Mesenchymal stem cell (in vitro differentiated cells and primary cell): ENCODE measurements at regions not wholly inside any gene's neighbourhood (a gene's known extent, or its start where the extent isn't known, plus 50 kb on each side); places are given as distances from the start of the nearest gene placed in this dataset.

Source experiments
- DNase-seq: peaks from one replicate; pipeline ENCODE4 v3.0.0-alpha.2; 2013
- H2AFZ ChIP-seq: one replicate; pipeline ENCODE4 v1.6.1; 2013; ENCODE audit warnings: low read depth, mild to moderate bottlenecking, control low read depth, inconsistent platforms, low read length, moderate library complexity
- H2AK5ac ChIP-seq: 2 replicates; pipeline ENCODE4 v1.6.1; 2013; ENCODE audit warnings: low read length, moderate library complexity, mild to moderate bottlenecking, inconsistent platforms; ENCODE audit not compliant: severe bottlenecking
- H2BK120ac ChIP-seq: one replicate; pipeline ENCODE4 v1.6.1; 2013; ENCODE audit warnings: low read depth, mild to moderate bottlenecking, inconsistent platforms, low read length, moderate library complexity
- H2BK12ac ChIP-seq, 2 experiments: one replicate each; pipeline ENCODE4 v1.6.1; 2013; ENCODE audit warnings: inconsistent platforms in 2 of 2, low read length in 2 of 2, mild to moderate bottlenecking in 2 of 2, moderate library complexity in 2 of 2, control low read depth in 1 of 2
- H2BK15ac ChIP-seq: one replicate; pipeline ENCODE4 v1.6.1; 2013; ENCODE audit warnings: mild to moderate bottlenecking, low read depth, inconsistent platforms; ENCODE audit not compliant: poor library complexity, severe bottlenecking
- H2BK5ac ChIP-seq: 2 replicates; pipeline ENCODE4 v1.6.1; 2013; ENCODE audit warnings: low read depth, mild to moderate bottlenecking, low read length, control low read depth, inconsistent platforms; ENCODE audit not compliant: poor library complexity, severe bottlenecking
- H3K14ac ChIP-seq, 2 experiments: one replicate each; pipeline ENCODE4 v1.6.1; 2013; ENCODE audit warnings: inconsistent platforms in 2 of 2, low read length in 2 of 2, control low read depth in 1 of 2, mild to moderate bottlenecking in 1 of 2, moderate library complexity in 1 of 2
- H3K18ac ChIP-seq, 2 experiments: one replicate each; pipeline ENCODE4 v1.6.1; 2013; ENCODE audit warnings: inconsistent platforms in 2 of 2, low read length in 2 of 2, control low read depth in 1 of 2, low read depth in 1 of 2, mild to moderate bottlenecking in 1 of 2
- H3K23ac ChIP-seq, 2 experiments: one replicate each; pipeline ENCODE4 v1.6.1; 2013; ENCODE audit warnings: inconsistent platforms in 2 of 2, low read length in 2 of 2, mild to moderate bottlenecking in 2 of 2, moderate library complexity in 2 of 2, control low read depth in 1 of 2
- H3K27ac ChIP-seq: 2 replicates; pipeline ENCODE4 v1.5.1; 2013; ENCODE audit warnings: mild to moderate bottlenecking, moderate library complexity, low read length, control low read depth, inconsistent platforms; ENCODE audit not compliant: poor library complexity, severe bottlenecking
- H3K27me3 ChIP-seq, 2 experiments: 2 replicates each; pipeline versions ENCODE4 v1.6.1 to v1.7.0; 2013; ENCODE audit warnings: low read length in 2 of 2, mild to moderate bottlenecking in 2 of 2, moderate library complexity in 2 of 2, control low read depth in 1 of 2, inconsistent platforms in 1 of 2; ENCODE audit not compliant: control insufficient read depth in 1 of 2, insufficient read depth in 1 of 2
- H3K36me3 ChIP-seq, 2 experiments: 2 replicates each; pipeline versions ENCODE4 v1.6.1 to v1.7.0; 2013; ENCODE audit warnings: low read length in 2 of 2, control low read depth in 1 of 2, inconsistent platforms in 1 of 2, low read depth in 1 of 2, mild to moderate bottlenecking in 1 of 2; ENCODE audit not compliant: insufficient read depth in 2 of 2, control insufficient read depth in 1 of 2
- H3K4ac ChIP-seq, 2 experiments: one replicate each; pipeline ENCODE4 v1.6.1; 2013; ENCODE audit warnings: inconsistent platforms in 2 of 2, low read length in 2 of 2, mild to moderate bottlenecking in 2 of 2, moderate library complexity in 2 of 2, control low read depth in 1 of 2, low read depth in 1 of 2
- H3K4me1 ChIP-seq: 2 replicates; pipeline ENCODE4 v1.6.1; 2013; ENCODE audit warnings: low read depth, low read length, control low read depth; ENCODE audit not compliant: control insufficient read depth, insufficient read depth
- H3K4me2 ChIP-seq: 2 replicates; pipeline ENCODE4 v1.6.1; 2013; ENCODE audit warnings: low read length, mild to moderate bottlenecking, inconsistent platforms; ENCODE audit not compliant: poor library complexity, severe bottlenecking
- H3K4me3 ChIP-seq, 2 experiments: 2 replicates each; pipeline versions ENCODE4 v1.5.1 to v1.7.0; 2013; ENCODE audit warnings: low read length in 2 of 2, mild to moderate bottlenecking in 2 of 2, control low read depth in 1 of 2, low read depth in 1 of 2; ENCODE audit not compliant: insufficient read depth in 1 of 2
- H3K79me1 ChIP-seq: replicated peaks from 2 replicates; pipeline ENCODE4 v1.6.1; 2013; ENCODE audit warnings: mild to moderate bottlenecking, control low read depth, low read length, inconsistent platforms; ENCODE audit not compliant: poor library complexity, severe bottlenecking
- H3K9ac ChIP-seq: 2 replicates; pipeline ENCODE4 v1.7.0; 2013; ENCODE audit warnings: mild to moderate bottlenecking, low read length, moderate library complexity
- H3K9me3 ChIP-seq: 2 replicates; pipeline ENCODE4 v1.7.0; 2013; ENCODE audit warnings: mild to moderate bottlenecking, low read length; ENCODE audit not compliant: control insufficient read depth
- H4K8ac ChIP-seq: one replicate; pipeline ENCODE4 v1.6.1; 2013; ENCODE audit warnings: inconsistent platforms, mild to moderate bottlenecking, low read length, moderate library complexity
- H4K91ac ChIP-seq: one replicate; pipeline ENCODE4 v1.6.1; 2013; ENCODE audit warnings: mild to moderate bottlenecking, low read length, inconsistent platforms
- WGBS: methylation state at CpG from one replicate; pipeline ENCODE4 v1.1.7; 2013; ENCODE audit warnings: mixed read lengths; 5-methylcytosine and 5-hydroxymethylcytosine counted together

DNA sequence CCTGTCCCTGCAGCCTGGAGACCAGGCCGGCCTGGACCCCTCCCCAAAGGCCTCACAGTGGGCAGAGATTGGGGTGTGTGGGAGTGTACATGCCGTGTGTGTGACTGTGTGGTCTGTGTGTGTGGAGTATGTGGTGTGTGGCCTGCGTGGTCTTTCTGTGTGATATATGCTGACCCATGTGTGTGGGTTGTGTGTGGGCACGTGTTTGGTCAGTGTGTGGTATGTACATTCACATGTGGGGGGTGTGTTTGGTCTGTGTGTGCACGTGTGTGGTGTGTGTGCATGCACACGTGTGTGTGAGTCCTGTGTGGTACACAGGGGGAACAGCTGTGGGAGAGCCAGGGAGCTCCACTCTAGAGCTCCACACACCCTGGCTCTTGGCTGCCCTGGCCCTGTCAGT, 1185.1 kb downstream of the BRD1 start:
- H3K79me1 ChIP-seq: no peaks in the 10 kb centered on the region
- no peak overlapping the region for H2BK15ac ChIP-seq
- no peak overlapping the region for H3K9ac ChIP-seq
- H4K91ac ChIP-seq: no peak overlapping the region
- DNase-seq: no peak
- H2BK12ac ChIP-seq: no peak overlapping the region
- no peak overlapping the region for H4K8ac ChIP-seq
- no peak overlapping the region for H3K4ac ChIP-seq
- H3K18ac ChIP-seq: no peak overlapping the region
- H2BK120ac ChIP-seq: no peak overlapping the region
- no peak overlapping the region for H3K4me2 ChIP-seq
- H3K4me1 ChIP-seq: no peaks in the 10 kb centered on the region
- no peak overlapping the region for H2AFZ ChIP-seq
- no peak overlapping the region for H3K4me3 ChIP-seq
- H3K23ac ChIP-seq: no peak overlapping the region
- H3K36me3 ChIP-seq: no peaks in the 10 kb centered on the region
- H3K14ac ChIP-seq: no peak overlapping the region
- no peak overlapping the region for H2BK5ac ChIP-seq
- H3K9me3 ChIP-seq: no peaks in the 10 kb centered on the region
- no peak overlapping the region for H2AK5ac ChIP-seq
- H3K27me3 ChIP-seq: no peaks in the 10 kb centered on the region
- WGBS: 76% methylated on average over 6 of the region's 6 CpGs
- H3K27ac ChIP-seq: no peak overlapping the region

DNA sequence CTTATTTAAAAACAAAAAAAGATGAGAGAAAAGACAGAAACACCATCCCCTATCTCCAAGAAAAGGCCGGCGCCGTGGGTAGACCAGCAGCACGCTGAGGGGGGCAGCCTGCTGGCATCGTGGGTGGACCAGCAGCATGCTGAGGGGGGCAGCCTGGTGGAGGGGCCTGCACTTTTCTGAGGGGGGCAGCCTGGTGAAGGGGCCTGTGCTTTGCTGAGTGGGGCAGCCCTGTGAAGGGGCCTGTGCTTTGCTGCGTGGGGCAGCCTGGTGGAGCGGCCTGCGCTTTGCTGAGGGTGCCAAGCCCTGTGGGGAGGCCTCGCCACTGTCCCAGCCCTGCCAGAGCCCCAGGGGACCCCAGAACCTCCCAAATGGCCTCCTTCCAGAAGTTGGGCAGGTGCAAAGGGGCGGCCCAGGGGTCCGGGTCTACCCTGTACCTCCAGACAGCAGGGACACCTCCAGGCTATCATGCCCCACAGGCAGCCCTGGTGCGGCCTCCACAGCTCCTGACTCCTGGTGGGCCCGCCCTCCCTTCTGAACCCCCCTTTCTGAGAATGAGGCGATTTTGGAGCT, 1185.7 kb downstream of the BRD1 start:
- Histone ChIP-seq H3K4me2 (no peak overlapping the region), H3K4me1 (no peaks in the 10 kb centered on the region), H3K4me3 (no peak overlapping the region), H3K9me3 (no peaks in the 10 kb centered on the region), H3K4ac (no peak overlapping the region), H3K9ac (no peak overlapping the region), H2BK5ac (no peak overlapping the region), H2AFZ (no peak overlapping the region), H3K23ac (no peak overlapping the region), H3K18ac (no peak overlapping the region), H3K79me1 (no peaks in the 10 kb centered on the region), H3K27ac (no peak overlapping the region), H3K27me3 (no peaks in the 10 kb centered on the region), H2BK15ac (peak overlapping the region; percentile 57), H2BK12ac (no peak overlapping the region), H4K91ac (no peak overlapping the region), H4K8ac (no peak overlapping the region), H3K14ac (no peak overlapping the region), H2AK5ac (no peak overlapping the region), H3K36me3 (no peaks in the 10 kb centered on the region), H2BK120ac (no peak overlapping the region)
- DNase-seq: no peak
- WGBS: 91% methylated on average over 14 of the region's 14 CpGs

DNA sequence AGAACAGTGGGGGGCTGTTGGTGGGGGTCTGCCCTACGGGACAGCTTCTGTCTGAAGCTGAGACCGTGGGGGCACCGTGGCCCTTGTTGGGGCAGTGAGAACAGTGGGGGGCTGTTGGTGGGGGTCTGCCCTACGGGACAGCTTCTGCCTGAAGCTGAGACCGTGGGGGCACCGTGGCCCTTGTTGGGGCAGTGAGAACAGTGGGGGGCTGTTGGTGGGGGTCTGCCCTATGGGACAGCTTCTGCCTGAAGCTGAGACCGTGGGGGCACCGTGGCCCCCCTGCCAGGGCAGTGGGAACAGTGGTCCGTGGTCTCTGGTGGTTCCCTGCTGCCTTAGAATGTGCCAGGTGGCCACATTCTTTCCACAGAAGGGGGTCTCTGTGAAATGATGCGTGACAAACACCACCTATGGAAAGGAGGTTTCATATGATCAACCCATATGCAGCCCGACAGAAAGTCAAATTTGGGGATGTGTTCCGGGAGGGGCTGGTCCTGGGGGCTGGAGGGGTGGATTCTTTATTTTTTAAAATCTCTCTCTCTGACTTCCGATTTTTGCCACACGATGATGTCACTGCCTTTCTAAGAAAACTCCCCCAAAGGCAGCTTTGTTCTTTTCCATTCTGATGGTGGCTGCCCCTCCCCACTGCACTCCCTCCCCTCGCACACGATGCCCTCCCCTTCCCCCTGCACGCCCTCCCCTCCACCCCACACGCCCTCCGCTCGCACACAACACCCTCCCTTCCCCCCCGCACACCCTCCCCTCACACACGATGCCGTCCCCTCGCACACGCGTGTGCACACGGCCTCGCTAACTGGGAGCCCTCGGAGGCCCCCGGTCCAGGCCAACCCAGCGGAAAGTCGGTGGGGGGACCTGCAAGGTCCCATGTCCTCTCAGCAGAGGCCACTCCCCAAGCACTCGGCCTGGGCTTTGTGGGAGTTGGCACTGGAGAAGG, 1186.5 kb downstream of the BRD1 start:
- 81% methylated on average over 25 of the region's 33 CpGs for WGBS
- H2BK12ac ChIP-seq: no peak overlapping the region
- no peak overlapping the region for H2AK5ac ChIP-seq
- H3K4me2 ChIP-seq: no peak overlapping the region
- no peak overlapping the region for H3K18ac ChIP-seq
- no peak overlapping the region for H2BK15ac ChIP-seq
- no peaks in the 10 kb centered on the region for H3K9me3 ChIP-seq
- H4K91ac ChIP-seq: no peak overlapping the region
- H3K9ac ChIP-seq: no peak overlapping the region
- no peaks in the 10 kb centered on the region for H3K4me1 ChIP-seq
- H3K14ac ChIP-seq: no peak overlapping the region
- H2AFZ ChIP-seq: no peak overlapping the region
- no peaks in the 10 kb centered on the region for H3K79me1 ChIP-seq
- H3K4me3 ChIP-seq: no peak overlapping the region
- no peaks in the 10 kb centered on the region for H3K36me3 ChIP-seq
- no peak for DNase-seq
- H3K23ac ChIP-seq: no peak overlapping the region
- H2BK5ac ChIP-seq: no peak overlapping the region
- H2BK120ac ChIP-seq: no peak overlapping the region
- H3K27ac ChIP-seq: no peak overlapping the region
- no peaks in the 10 kb centered on the region for H3K27me3 ChIP-seq
- H3K4ac ChIP-seq: no peak overlapping the region
- H4K8ac ChIP-seq: no peak overlapping the region

DNA sequence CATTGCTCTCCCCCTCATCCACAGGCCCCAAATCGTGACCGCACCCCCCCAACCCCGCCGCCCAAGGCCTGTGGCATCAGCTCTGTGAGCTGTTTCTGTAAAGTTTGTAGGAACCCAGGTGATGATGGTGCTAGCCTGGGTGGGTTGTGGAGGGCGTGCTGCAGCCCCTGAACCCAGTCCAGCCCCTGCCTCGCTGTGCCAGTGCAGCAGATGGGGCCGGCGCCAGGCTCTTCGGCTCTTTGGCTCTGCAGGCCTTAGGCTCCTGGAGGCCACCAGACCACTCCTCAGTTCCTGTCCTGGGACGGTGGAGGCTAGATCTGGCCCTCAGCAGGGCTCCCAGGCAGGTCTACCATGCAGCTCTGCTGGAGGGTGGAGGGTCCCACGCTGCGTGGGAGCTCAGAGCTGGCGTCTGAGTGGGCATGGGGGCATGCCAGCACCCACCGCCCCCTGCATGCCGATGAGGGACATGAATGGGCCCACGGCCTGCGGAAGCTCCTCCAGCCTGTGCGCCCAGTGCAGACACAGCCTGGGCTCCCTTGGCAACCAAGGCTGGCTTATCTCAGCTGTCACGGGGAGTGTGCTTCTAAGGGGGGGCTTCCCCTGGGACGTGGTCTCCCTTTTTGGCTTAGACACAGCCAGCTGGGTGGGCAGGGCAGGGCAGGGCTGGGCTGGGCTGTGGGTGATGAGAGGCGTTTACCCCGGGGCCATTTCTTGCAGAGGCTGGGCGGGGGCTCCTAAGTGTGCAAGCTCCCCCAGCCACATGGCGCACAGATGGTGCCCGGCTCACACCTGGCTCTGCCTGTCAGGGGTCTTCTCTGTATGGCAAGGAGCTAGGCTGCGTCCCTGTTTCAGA, 1187.6 kb downstream of the BRD1 start:
- H2AK5ac ChIP-seq: no peak overlapping the region
- no peak overlapping the region for H4K91ac ChIP-seq
- H3K27me3 ChIP-seq: no peaks in the 10 kb centered on the region
- WGBS: 89% methylated on average over 24 of the region's 26 CpGs
- no peak overlapping the region for H2BK120ac ChIP-seq
- H3K79me1 ChIP-seq: no peaks in the 10 kb centered on the region
- no peaks in the 10 kb centered on the region for H3K4me1 ChIP-seq
- H4K8ac ChIP-seq: no peak overlapping the region
- H2BK5ac ChIP-seq: no peak overlapping the region
- H3K18ac ChIP-seq: no peak overlapping the region
- H3K4me3 ChIP-seq: peak overlapping the region in 1 of 2 experiments; percentile 29
- no peak overlapping the region for H3K14ac ChIP-seq
- DNase-seq: no peak
- no peak overlapping the region for H3K27ac ChIP-seq
- H2BK12ac ChIP-seq: no peak overlapping the region
- H2BK15ac ChIP-seq: no peak overlapping the region
- H3K4me2 ChIP-seq: no peak overlapping the region
- H3K36me3 ChIP-seq: no peaks in the 10 kb centered on the region
- no peak overlapping the region for H2AFZ ChIP-seq
- H3K9me3 ChIP-seq: no peaks in the 10 kb centered on the region
- H3K9ac ChIP-seq: no peak overlapping the region
- no peak overlapping the region for H3K4ac ChIP-seq
- H3K23ac ChIP-seq: no peak overlapping the region
